Neural cell (in vitro differentiated cells): ENCODE measurements at regions not wholly inside any gene's neighbourhood (a gene's known extent, or its start where the extent isn't known, plus 50 kb on each side); places are given as distances from the start of the nearest gene placed in this dataset.

ENCODE experiments used
- H2AFZ ChIP-seq: fragments of 200-600, 300-800 bp; sonication (generic), shearing (Covaris generic); 2 replicates; pipeline ENCODE4 v1.6.0; 2014; ENCODE audit warnings: low read depth, mild to moderate bottlenecking, antibody characterized with exemption, low read length, moderate library complexity
- H3F3A ChIP-seq: fragments of 200-600 bp; shearing (Covaris generic); 2 replicates; pipeline ENCODE4 v1.6.1; 2016; ENCODE audit warnings: mild to moderate bottlenecking, moderate library complexity, mixed read lengths, antibody characterized with exemption, low read length; ENCODE audit not compliant: insufficient read depth, poor library complexity, severe bottlenecking
- H3K27ac ChIP-seq: fragments of 200-600, 300-800 bp; sonication (generic), shearing (Covaris generic); 2 replicates; pipeline ENCODE4 v1.5.1; 2014; ENCODE audit warnings: mild to moderate bottlenecking, low read length, moderate library complexity
- H3K27me3 ChIP-seq: fragments of 300-800, 200-600 bp; sonication (generic), shearing (Covaris generic); 2 replicates; pipeline ENCODE4 v1.6.0; 2014; ENCODE audit warnings: mild to moderate bottlenecking, low read depth, low read length, moderate library complexity; ENCODE audit not compliant: insufficient read depth
- H3K36me3 ChIP-seq: fragments of 300-800, 200-600 bp; sonication (generic), shearing (Covaris generic); 2 replicates; pipeline ENCODE4 v1.5.1; 2014; ENCODE audit warnings: mild to moderate bottlenecking, antibody characterized with exemption, low read length, moderate library complexity; ENCODE audit not compliant: insufficient read depth
- H3K4me2 ChIP-seq: fragments of 300-800, 200-600 bp; sonication (generic), shearing (Covaris generic); 2 replicates; pipeline ENCODE4 v1.6.0; 2014; ENCODE audit warnings: mild to moderate bottlenecking, low read length
- H3K4me3 ChIP-seq: fragments of 300-800, 200-600 bp; sonication (generic), shearing (Covaris generic); 2 replicates; pipeline ENCODE4 v1.5.1; 2014; ENCODE audit warnings: mild to moderate bottlenecking, low read length, moderate library complexity
- H3K79me2 ChIP-seq: fragments of 200-600 bp; shearing (Covaris generic); replicated peaks from 2 replicates; pipeline ENCODE4 v1.6.0; 2014; ENCODE audit warnings: mild to moderate bottlenecking, low read length, moderate library complexity; ENCODE audit not compliant: insufficient read depth
- H3K9ac ChIP-seq: fragments of 300-800, 200-600 bp; sonication (generic), shearing (Covaris generic); 2 replicates; pipeline ENCODE4 v1.6.1; 2016; ENCODE audit warnings: mild to moderate bottlenecking, low read length, mixed read lengths
- H3K9me2 ChIP-seq: fragments of 200-600 bp; shearing (Covaris generic); 2 replicates; pipeline ENCODE4 v1.6.1; 2016; ENCODE audit warnings: mild to moderate bottlenecking, low read length, mixed read lengths; ENCODE audit not compliant: insufficient read depth
- H3K9me3 ChIP-seq: fragments of 200-600, 300-800 bp; sonication (generic), shearing (Covaris generic); 2 replicates; pipeline ENCODE4 v1.6.1; 2016; ENCODE audit warnings: mild to moderate bottlenecking, mixed run types, low read length, moderate library complexity, mixed read lengths
- H4K20me1 ChIP-seq: fragments of 200-600 bp; shearing (Covaris generic); 2 replicates; pipeline ENCODE4 v1.6.1; 2016; ENCODE audit warnings: mild to moderate bottlenecking, mixed run types; ENCODE audit not compliant: insufficient read depth
- CTCF ChIP-seq: fragments of 450-650 bp; IDR thresholded peaks from 2 replicates; pipeline ENCODE4 v1.5.1; 2014; ENCODE audit warnings: antibody characterized with exemption, mild to moderate bottlenecking, moderate library complexity; ENCODE audit not compliant: poor library complexity, severe bottlenecking
- EP300 ChIP-seq: fragments of 450-650 bp; conservative IDR thresholded peaks from 2 replicates; pipeline ENCODE4 v1.6.1; 2014; ENCODE audit warnings: antibody characterized with exemption, mild to moderate bottlenecking, moderate library complexity; ENCODE audit not compliant: poor library complexity, severe bottlenecking
- EZH2 ChIP-seq: fragments of 200-600, 300-800 bp; shearing (Covaris generic), sonication (generic); IDR thresholded peaks from 2 replicates; pipeline ENCODE4 v1.6.1; 2014; ENCODE audit warnings: antibody characterized with exemption, low read length, borderline replicate concordance, mild to moderate bottlenecking; ENCODE audit not compliant: insufficient read depth, poor library complexity, severe bottlenecking
- MXI1 ChIP-seq: fragments of 450-650 bp; conservative IDR thresholded peaks from 2 replicates; pipeline ENCODE4 v1.6.1; 2014; ENCODE audit warnings: antibody characterized with exemption, mild to moderate bottlenecking; ENCODE audit not compliant: poor library complexity, severe bottlenecking
- POLR2AphosphoS5 ChIP-seq: IDR thresholded peaks from 2 replicates; pipeline ENCODE4 v1.6.1; 2012
- RAD21 ChIP-seq: fragments of 450-650 bp; conservative IDR thresholded peaks from 2 replicates; pipeline ENCODE4 v1.6.1; 2014; ENCODE audit warnings: antibody characterized with exemption, mild to moderate bottlenecking, moderate library complexity
- REST ChIP-seq: IDR thresholded peaks from 2 replicates; pipeline ENCODE4 v1.6.1; 2012; ENCODE audit warnings: borderline replicate concordance
- SMC3 ChIP-seq: fragments of 450-650 bp; conservative IDR thresholded peaks from 2 replicates; pipeline ENCODE4 v1.6.1; 2014; ENCODE audit warnings: antibody characterized with exemption, mild to moderate bottlenecking, moderate library complexity; ENCODE audit not compliant: poor library complexity
- TAF1 ChIP-seq: IDR thresholded peaks from 2 replicates; pipeline ENCODE4 v1.6.1; 2012; ENCODE audit warnings: low read depth

GRCh38 chr22:26811647-26811992 is 154.2 kb downstream of the MIAT start:
- Histone ChIP-seq H3K9me2 (no peaks in the 10 kb centered on the region), H3K79me2 (no peaks in the 10 kb centered on the region), H3K9ac (peak overlapping the region; percentile 10), H2AFZ (no peak overlapping the region), H4K20me1 (no peaks in the 10 kb centered on the region), H3F3A (no peaks in the 10 kb centered on the region), H3K9me3 (no peaks in the 10 kb centered on the region), H3K27ac (peak overlapping the region; percentile 14), H3K4me2 (no peak overlapping the region), H3K27me3 (no peaks in the 10 kb centered on the region), H3K4me3 (no peak overlapping the region), H3K36me3 (no peaks in the 10 kb centered on the region)
- TF ChIP-seq CTCF: no peak
- no peak for TF ChIP-seq TAF1
- no peak for TF ChIP-seq POLR2AphosphoS5
- no peak for TF ChIP-seq RAD21
- TF ChIP-seq SMC3: no peak
- no peak for TF ChIP-seq REST

GRCh38 chr22:26812731-26813130 is 155.3 kb downstream of the MIAT start:
- Histone ChIP-seq H3K27me3 (no peaks in the 10 kb centered on the region), H3K79me2 (no peaks in the 10 kb centered on the region), H4K20me1 (no peaks in the 10 kb centered on the region), H3K36me3 (no peaks in the 10 kb centered on the region), H3F3A (no peaks in the 10 kb centered on the region), H3K9ac (no peak overlapping the region), H3K9me2 (no peaks in the 10 kb centered on the region), H3K9me3 (no peaks in the 10 kb centered on the region), H2AFZ (no peak overlapping the region), H3K4me3 (no peak overlapping the region), H3K27ac (no peak overlapping the region), H3K4me2 (no peak overlapping the region)
- TF ChIP-seq TAF1 (no peak), EP300 (no peak), POLR2AphosphoS5 (no peak), SMC3 (no peak), EZH2 (no peak), RAD21 (no peak), MXI1 (no peak), CTCF (no peak), REST (no peak)
